Suprapubic skin (tissue), 4 donors: ENCODE measurements at regions not wholly inside any gene's neighbourhood (a gene's known extent, or its start where the extent isn't known, plus 50 kb on each side); places are given as distances from the start of the nearest gene placed in this dataset.

Experiments used
- POLR2A ChIP-seq, 2 donors: fragments of 450-650 bp; IDR thresholded peaks; one replicate each; pipeline ENCODE4 v1.6.1; 2017; ENCODE audit warnings: antibody characterized with exemption in 2 of 2, mild to moderate bottlenecking in 2 of 2, moderate library complexity in 2 of 2
- POLR2AphosphoS5 ChIP-seq, 3 donors: sonication (generic); formaldehyde crosslinking; IDR thresholded peaks; one replicate each; pipeline ENCODE4 v1.6.1; 2017; ENCODE audit warnings: antibody characterized with exemption in 3 of 3
- TF ChIP-seq, protein P1 (sequence below), 2 donors: fragments of 200-600 bp in 1 of 2; fragments of 450-650 bp in 1 of 2; sonication (generic) in 1 of 2; IDR thresholded peaks; one replicate each; pipeline ENCODE4 v1.5.1; 2016 to 2019; ENCODE audit warnings: antibody characterized with exemption in 2 of 2, mild to moderate bottlenecking in 1 of 2, moderate library complexity in 1 of 2

- TF ChIP-seq, protein P1, sequence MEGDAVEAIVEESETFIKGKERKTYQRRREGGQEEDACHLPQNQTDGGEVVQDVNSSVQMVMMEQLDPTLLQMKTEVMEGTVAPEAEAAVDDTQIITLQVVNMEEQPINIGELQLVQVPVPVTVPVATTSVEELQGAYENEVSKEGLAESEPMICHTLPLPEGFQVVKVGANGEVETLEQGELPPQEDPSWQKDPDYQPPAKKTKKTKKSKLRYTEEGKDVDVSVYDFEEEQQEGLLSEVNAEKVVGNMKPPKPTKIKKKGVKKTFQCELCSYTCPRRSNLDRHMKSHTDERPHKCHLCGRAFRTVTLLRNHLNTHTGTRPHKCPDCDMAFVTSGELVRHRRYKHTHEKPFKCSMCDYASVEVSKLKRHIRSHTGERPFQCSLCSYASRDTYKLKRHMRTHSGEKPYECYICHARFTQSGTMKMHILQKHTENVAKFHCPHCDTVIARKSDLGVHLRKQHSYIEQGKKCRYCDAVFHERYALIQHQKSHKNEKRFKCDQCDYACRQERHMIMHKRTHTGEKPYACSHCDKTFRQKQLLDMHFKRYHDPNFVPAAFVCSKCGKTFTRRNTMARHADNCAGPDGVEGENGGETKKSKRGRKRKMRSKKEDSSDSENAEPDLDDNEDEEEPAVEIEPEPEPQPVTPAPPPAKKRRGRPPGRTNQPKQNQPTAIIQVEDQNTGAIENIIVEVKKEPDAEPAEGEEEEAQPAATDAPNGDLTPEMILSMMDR (IDR thresholded peaks at IDR 0.05): no peak
- TF ChIP-seq POLR2A (IDR thresholded peaks at IDR 0.05): no peak
- TF ChIP-seq POLR2AphosphoS5 (IDR thresholded peaks at IDR 0.05): no peak
Observed at GRCh38 chr2:106988361-106988760, 102.4 kb upstream of the ST6GAL2 start.
